Activated T-helper 17 cell treated with anti-CD3 and anti-CD28 coated beads, Interleukin-2, amount 50 U/mL, for 72 hours (primary cell): ENCODE measurements at regions not wholly inside any gene's neighbourhood (a gene's known extent, or its start where the extent isn't known, plus 50 kb on each side); places are given as distances from the start of the nearest gene placed in this dataset.

Experiments used
- ATAC-seq: fragments of 150-1000 bp; cut with Tn5 transposase; replicated peaks from 2 replicates; pipeline ENCODE4 v1.10.0; 2021; ENCODE audit warnings: mild to moderate bottlenecking, moderate library complexity
- H3K27ac Mint-ChIP-seq: one replicate; pipeline ENCODE4 v1.8.0; 2022; ENCODE audit warnings: mixed read lengths
- H3K27me3 Mint-ChIP-seq: one replicate; pipeline ENCODE4 v1.8.0; 2022; ENCODE audit warnings: mixed read lengths
- H3K36me3 Mint-ChIP-seq: one replicate; pipeline ENCODE4 v1.8.0; 2022; ENCODE audit warnings: low read depth, mild to moderate bottlenecking, mixed read lengths
- H3K4me1 Mint-ChIP-seq: one replicate; pipeline ENCODE4 v1.8.0; 2022; ENCODE audit warnings: mixed read lengths
- H3K4me3 Mint-ChIP-seq: one replicate; pipeline ENCODE4 v1.8.0; 2022; ENCODE audit warnings: mild to moderate bottlenecking, mixed read lengths
- H3K9me3 Mint-ChIP-seq: one replicate; pipeline ENCODE4 v1.8.0; 2022; ENCODE audit warnings: mixed read lengths

DNA sequence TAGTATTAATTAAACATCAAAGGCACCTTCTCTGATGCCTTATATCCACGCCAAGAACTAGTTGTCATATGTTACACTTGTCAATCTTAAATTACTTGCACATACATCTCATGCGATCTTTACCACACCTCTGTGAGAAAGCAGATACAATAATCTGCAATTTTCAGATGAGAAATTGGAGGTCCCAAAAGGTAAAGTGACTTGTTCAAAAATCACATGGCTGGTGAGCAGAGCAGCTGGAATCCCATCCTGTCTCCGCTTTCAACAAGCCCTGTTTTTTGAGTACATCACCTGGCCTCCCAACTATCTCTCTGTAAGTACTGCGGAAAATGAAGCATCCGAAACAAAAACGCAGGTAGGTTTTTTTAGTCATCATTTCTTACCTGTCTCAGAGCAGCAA, 203.4 kb upstream of the FOXN3 start:
- peak overlapping the region; percentile 90 for H3K27ac Mint-ChIP-seq
- H3K4me1 Mint-ChIP-seq: peaks cover 36% of the 10 kb centered on the region
- no peak for ATAC-seq

DNA sequence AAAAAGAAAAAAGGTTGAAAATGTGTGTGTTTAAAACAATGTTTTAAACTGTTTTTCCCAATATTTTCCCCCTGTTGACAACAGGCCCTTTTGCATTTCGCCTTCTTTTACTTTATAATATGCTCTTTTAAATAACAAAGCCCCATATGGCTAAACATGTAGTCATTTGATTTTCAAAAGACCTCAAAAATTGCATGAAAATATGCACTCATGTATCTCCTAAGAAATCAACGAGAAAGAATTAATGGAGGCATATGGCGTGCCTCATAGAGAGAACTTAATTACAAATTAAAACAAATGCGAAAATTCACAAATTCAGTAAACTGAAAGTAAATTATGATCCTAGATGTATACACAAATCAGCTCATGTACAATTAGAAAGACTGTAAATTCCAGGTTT, 202.6 kb upstream of the FOXN3 start:
- no peaks in the 10 kb centered on the region for H3K27me3 Mint-ChIP-seq
- H3K9me3 Mint-ChIP-seq: no peaks in the 10 kb centered on the region
- H3K4me3 Mint-ChIP-seq: peak overlapping the region; percentile 81
- H3K4me1 Mint-ChIP-seq: peaks cover 36% of the 10 kb centered on the region
- H3K36me3 Mint-ChIP-seq: no peaks in the 10 kb centered on the region
- no peak for ATAC-seq
- H3K27ac Mint-ChIP-seq: peak overlapping the region; percentile 90

More for the DNA sequence above, 203.4 kb upstream of the FOXN3 start:
- Mint-ChIP-seq H3K36me3 (no peaks in the 10 kb centered on the region), H3K27me3 (no peaks in the 10 kb centered on the region), H3K4me3 (peak overlapping the region; percentile 81), H3K9me3 (no peaks in the 10 kb centered on the region)

DNA sequence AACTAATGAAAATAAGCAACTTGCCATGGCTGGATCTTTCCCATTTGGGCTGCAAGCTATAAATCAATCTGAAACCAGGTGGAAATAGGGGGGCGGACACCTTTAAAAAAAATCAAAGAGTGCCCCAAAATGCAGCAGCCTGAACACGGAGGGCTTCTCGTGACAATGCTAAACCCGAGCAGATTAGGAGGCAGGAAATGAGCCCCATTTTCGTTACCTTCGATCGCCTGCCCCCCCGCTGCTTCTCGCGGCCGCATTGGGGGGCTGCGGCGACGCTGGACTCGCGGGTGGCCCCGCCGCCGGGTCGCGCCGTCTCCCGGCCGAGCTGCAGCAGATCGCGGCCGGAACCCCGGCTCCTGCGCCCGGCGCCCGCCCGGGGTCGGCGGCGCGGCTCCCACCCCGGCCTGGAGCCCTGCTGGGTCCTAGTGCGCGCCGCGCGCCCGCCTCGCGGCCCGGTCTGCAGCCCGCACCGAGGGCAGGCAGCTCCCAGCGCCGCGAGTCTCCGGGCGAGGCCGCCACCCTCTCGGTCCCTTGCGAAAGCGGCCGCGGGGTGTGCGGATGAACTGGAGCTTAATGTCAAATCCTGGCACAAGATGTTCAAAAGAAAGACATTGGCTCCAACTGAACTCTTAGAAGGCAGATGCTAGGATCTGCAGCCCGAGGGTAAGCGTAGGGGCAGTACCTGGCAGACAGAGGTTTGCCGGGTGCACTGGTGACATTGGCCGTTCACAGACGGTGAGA, 201.9 kb upstream of the FOXN3 start:
- Mint-ChIP-seq H3K36me3 (no peaks in the 10 kb centered on the region), H3K4me1 (peaks cover 42% of the 10 kb centered on the region), H3K9me3 (no peaks in the 10 kb centered on the region), H3K27ac (peak overlapping the region; percentile 90), H3K4me3 (peak overlapping the region; percentile 81), H3K27me3 (no peaks in the 10 kb centered on the region)
- ATAC-seq: peak; percentile 53

DNA sequence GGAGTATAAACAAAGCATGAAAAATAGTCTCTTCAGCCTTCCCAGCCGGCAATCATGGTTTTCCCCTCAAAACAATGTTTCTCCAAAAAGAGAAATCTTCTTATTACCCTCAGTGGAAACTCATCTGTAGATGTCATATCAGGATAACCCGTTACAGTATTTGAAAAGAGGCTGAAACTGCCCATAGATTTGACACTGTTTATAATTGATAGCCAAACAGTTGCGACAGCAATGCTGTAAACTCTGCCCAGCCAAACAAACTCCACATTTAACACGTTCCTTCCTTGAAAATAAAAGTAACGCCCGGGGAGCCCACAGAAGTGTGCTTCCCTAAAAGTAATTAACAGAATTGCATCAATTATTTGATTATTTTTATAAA, 201.3 kb upstream of the FOXN3 start:
- no peaks in the 10 kb centered on the region for H3K9me3 Mint-ChIP-seq

DNA sequence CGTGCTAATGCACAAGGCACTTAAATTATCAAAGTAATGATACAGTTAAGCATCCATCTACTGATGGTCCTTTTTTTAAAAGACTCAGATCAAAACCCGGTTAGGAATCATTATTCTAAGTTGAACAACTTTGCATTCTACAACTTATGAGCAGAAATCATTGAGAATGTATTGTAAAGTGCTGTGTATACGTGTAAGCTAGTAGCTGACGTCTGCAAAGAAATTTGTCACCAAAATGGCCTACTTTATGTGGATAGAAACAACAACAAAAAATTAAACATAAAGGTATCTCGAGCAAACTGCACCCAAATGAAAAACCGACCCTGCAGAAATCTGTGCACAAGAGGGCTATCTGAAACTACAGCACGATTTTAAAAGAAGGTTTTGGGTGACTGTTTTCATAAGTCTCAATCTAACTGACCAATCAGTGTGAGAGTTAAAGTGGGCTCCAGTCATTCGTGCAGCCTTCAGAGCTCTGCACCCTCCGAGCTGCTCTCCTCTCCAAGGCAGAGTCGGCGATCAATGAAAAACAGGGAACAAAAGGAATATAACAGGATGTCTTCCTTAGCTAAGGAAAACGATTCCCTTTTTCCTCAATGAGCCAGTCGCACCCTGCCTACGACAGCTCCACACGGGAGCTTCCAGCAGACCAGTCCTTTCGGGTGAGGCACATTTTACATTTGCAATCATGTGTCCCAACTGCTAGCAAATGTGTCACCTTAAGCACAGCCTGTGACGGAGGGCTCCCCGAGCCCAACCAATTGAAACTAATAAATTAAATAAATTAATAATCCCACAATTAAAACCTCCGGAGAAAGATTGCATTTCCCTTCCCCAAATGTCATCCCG, 200.7 kb upstream of the FOXN3 start:
- Mint-ChIP-seq H3K27ac (peak overlapping the region; percentile 85), H3K4me3 (peak overlapping the region; percentile 81), H3K4me1 (peaks cover 53% of the 10 kb centered on the region), H3K9me3 (no peaks in the 10 kb centered on the region), H3K36me3 (no peaks in the 10 kb centered on the region), H3K27me3 (no peaks in the 10 kb centered on the region)
- ATAC-seq: no peak

More for the DNA sequence above, 201.3 kb upstream of the FOXN3 start:
- Mint-ChIP-seq H3K4me3 (peak overlapping the region; percentile 81), H3K27me3 (no peaks in the 10 kb centered on the region), H3K4me1 (peaks cover 49% of the 10 kb centered on the region), H3K27ac (peak overlapping the region; percentile 85), H3K36me3 (no peaks in the 10 kb centered on the region)
- ATAC-seq: no peak

DNA sequence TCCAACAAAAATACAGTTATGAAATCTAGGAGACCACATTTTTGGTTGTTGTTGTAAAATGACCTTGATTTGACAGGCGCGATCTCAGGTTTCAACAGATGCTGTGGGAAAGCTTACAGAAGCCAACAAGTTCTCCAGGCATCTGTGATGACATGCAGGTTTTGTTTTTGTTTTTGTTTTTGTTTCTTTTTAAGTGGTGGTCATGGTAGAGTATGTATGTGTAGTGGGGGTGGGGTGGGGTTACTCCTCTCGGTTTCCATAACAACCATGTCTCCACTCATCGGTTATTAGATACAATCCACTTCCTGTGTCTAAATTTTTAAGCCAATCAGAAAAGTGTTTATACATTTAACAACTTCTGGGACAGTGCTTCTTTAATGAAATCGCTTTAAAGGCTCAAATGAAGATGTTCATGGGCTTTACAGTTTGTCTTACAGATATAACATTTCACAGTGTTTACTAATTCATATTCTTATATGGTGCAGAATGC, 199.9 kb upstream of the FOXN3 start:
- no peak for ATAC-seq

DNA sequence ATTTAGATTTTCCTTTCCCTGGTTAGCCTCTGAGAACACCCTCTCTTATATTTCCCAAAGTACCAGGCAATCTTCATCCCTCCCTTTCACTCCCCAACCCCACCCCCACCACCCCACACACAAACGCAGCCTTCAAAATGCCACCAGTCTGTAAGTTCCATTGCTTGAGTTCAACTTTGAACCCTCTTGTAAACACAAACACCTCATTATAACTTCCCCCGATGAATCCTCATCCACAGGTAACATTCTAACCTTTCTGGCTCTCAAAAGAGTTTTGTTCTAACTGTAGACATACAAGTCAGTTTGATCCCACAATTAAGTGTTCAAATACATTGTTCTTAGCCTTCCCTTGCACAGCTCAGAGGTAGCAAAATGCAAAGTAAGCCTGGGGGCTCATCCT, 199.4 kb upstream of the FOXN3 start:
- Mint-ChIP-seq H3K4me1 (peaks cover 43% of the 10 kb centered on the region), H3K27me3 (no peaks in the 10 kb centered on the region), H3K36me3 (peaks cover under 1% of the 10 kb centered on the region), H3K9me3 (no peaks in the 10 kb centered on the region), H3K4me3 (peak overlapping the region; percentile 81), H3K27ac (peak overlapping the region; percentile 85)
- ATAC-seq: no peak

More for the DNA sequence above, 199.9 kb upstream of the FOXN3 start:
- Mint-ChIP-seq H3K9me3 (no peaks in the 10 kb centered on the region), H3K36me3 (no peaks in the 10 kb centered on the region), H3K27ac (peak overlapping the region; percentile 85), H3K27me3 (no peaks in the 10 kb centered on the region), H3K4me3 (peak overlapping the region; percentile 81), H3K4me1 (peaks cover 48% of the 10 kb centered on the region)

DNA sequence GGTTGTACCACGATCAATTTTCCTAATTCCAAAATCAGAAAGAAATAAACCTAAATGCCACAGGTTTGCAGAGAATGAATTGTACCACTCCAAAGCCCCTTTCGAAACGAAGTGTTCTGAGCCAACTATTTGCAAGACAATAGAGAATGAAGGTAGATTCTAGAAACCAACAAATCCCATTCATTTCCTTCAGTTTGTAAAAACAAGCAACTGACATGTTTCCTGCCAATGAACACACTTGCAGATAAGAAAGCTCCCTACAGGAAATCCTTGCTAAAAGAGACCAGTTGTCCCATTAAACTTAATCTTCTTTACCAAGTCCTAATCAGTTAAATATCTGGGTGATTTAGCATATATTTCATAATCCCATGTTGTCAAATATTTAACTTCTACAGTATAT, 198.4 kb upstream of the FOXN3 start:
- H3K36me3 Mint-ChIP-seq: peaks cover 10% of the 10 kb centered on the region
- peak overlapping the region; percentile 81 for H3K4me3 Mint-ChIP-seq
- H3K4me1 Mint-ChIP-seq: peaks cover 48% of the 10 kb centered on the region
- peak overlapping the region; percentile 57 for H3K27ac Mint-ChIP-seq
- H3K27me3 Mint-ChIP-seq: no peaks in the 10 kb centered on the region
- ATAC-seq: no peak
- no peaks in the 10 kb centered on the region for H3K9me3 Mint-ChIP-seq

DNA sequence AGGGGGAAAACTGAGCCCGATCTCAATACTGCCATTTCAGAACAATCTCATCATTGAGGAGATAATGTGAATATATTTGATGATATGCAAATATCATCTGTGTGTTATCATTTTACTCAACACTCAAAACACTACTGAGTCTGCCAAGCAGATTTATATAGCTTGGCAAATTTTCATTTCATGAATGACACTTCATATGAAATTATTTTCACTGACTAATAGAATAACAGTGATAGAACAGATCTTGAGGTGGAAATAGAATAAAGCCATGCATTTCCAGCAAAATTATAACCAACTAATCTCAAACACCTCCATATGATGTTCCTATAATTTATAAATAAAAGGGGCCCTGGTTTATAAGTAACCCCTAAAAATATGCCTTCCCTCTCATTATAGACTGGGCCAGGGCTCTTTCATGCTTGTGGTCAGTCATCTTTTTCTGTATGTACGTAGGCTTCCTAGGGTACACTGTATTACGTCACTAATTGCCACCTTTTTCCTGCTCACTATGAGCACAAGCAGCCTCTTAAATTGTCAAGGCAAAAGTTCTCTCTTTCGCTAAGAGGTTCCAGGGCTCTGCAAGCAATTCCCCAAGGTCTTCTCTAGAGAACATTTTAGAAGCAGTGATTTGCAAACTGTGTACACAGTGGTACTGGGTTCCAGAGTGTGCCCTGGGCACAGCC, 197.1 kb upstream of the FOXN3 start:
- peaks cover 47% of the 10 kb centered on the region for H3K4me1 Mint-ChIP-seq

DNA sequence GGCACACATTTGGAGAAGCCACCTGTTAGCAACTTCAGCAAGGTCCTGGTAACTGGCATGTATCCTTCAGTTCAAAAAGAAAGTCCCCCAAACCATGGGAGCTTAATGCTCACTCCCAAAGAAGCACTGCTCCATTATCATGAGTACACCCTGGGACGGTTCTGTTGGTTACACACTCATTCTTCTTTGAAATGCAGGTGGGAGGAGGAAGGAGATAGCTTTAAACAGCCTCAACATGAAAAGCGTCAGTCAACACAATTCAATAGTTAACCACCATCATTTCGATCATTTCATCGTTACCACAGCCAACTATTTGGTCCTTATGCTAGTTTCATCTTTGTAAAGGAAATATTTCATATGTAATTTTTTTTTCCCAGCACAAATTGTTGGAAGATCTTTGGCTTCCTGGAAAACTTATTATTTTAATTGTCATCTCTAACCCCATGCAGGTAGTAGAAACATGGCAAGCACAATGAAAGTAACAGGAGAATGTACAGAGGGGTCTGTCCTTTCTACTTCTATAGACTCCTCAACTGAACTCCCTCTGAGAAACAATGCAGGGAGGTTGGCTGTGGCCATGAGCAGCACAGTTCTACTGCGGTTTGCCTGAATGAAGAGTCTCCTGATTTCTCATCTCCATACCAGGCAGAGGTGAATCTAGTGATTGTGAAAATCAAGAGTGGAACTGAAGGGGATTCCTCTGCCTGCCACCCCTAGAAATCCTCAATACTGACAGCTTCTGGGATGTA, 196.4 kb upstream of the FOXN3 start:
- peaks cover 3% of the 10 kb centered on the region for H3K9me3 Mint-ChIP-seq
- peak overlapping the region; percentile 81 for H3K4me3 Mint-ChIP-seq
- peak; percentile 84 for ATAC-seq
- H3K27me3 Mint-ChIP-seq: no peaks in the 10 kb centered on the region
- H3K4me1 Mint-ChIP-seq: peaks cover 47% of the 10 kb centered on the region
- H3K27ac Mint-ChIP-seq: peak overlapping the region; percentile 65
- H3K36me3 Mint-ChIP-seq: peaks cover 10% of the 10 kb centered on the region

More for the DNA sequence above, 197.1 kb upstream of the FOXN3 start:
- no peaks in the 10 kb centered on the region for H3K27me3 Mint-ChIP-seq
- peaks cover 10% of the 10 kb centered on the region for H3K36me3 Mint-ChIP-seq
- H3K4me3 Mint-ChIP-seq: peak overlapping the region; percentile 81
- H3K9me3 Mint-ChIP-seq: no peaks in the 10 kb centered on the region
- peak; percentile 22 for ATAC-seq
- H3K27ac Mint-ChIP-seq: peak overlapping the region; percentile 65

DNA sequence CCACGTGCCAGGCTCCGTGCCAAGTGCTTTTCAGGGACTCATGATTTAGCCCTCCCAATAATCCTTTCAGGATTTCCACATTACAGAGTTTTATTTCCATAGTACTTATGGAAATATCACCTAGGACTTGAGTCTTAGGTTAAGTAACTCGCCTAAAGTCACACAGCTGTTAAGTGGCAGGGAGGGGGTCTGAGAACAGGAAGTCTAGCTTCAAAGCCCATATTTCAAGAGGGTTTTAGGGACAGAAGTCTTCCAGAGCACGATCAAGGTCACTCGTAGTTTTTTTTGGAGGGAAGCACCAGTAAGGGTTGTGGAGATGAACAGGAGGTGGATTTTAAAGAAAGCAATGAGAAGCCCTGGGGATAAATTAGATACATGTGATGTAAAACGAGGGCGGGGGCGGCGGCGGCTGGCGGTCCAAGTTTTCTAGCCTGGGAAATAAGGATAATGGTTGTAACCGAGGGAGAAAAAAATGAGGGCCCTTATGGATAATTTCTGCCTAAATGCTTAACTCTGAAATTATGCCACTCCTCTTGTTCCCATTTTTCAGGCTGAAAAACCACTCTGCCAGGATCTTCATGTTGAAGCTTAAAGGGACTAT, 192.6 kb upstream of the FOXN3 start:
- peaks cover 4% of the 10 kb centered on the region for H3K9me3 Mint-ChIP-seq
- no peaks in the 10 kb centered on the region for H3K27me3 Mint-ChIP-seq
- ATAC-seq: no peak
- H3K4me1 Mint-ChIP-seq: peaks cover 36% of the 10 kb centered on the region
- peaks cover 10% of the 10 kb centered on the region for H3K36me3 Mint-ChIP-seq
- H3K4me3 Mint-ChIP-seq: no peak overlapping the region
- no peak overlapping the region for H3K27ac Mint-ChIP-seq

DNA sequence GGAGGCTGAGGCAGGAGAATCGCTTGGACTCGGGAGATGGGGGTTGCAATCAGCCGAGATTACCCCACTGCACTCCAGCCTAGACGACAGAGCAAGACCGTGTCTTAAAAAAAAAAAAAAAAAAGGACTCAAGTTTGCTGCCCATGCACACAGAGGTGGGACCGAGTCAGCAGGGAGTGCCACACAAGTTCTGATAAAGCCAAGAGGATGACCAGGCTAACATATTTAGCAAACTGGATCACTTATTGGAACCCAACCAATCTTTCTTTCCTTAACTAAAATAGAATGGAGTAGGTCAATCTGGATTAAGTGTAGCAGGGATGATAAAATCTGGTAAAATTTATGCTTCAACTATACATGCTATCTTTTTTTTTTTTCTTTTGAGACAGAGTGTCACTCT, 190.4 kb upstream of the FOXN3 start:
- Mint-ChIP-seq H3K4me3 (no peak overlapping the region), H3K27ac (no peak overlapping the region), H3K36me3 (peaks cover 10% of the 10 kb centered on the region), H3K4me1 (peaks cover 32% of the 10 kb centered on the region), H3K27me3 (no peaks in the 10 kb centered on the region), H3K9me3 (peaks cover 4% of the 10 kb centered on the region)
- ATAC-seq: no peak

DNA sequence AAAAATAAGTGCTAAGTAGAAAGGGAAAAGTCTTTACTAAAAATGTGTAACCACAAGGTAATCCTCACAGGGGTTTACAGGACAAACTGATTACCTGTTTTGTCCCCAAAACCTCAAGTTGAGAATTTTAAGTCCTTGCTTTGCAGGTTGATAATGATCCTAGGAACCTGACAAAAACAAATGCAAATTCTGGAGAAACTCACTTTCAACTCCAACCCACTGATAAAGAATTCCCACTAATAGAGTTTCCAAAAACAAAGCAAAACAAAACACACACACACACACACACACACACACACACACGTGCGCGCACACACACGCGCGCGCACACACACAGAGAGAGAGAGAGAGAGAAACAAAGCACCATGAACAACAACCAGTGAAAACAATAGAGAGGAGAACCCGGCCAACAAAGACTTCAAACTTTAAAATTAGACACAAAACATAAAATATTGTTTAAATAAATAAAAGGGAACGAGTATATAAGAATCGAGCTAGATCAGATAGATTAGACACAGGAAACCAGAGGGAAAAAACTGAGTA, 187.0 kb upstream of the FOXN3 start:
- H3K4me3 Mint-ChIP-seq: peak overlapping the region; percentile 54
- H3K4me1 Mint-ChIP-seq: peaks cover 20% of the 10 kb centered on the region
- peak overlapping the region; percentile 71 for H3K27ac Mint-ChIP-seq
- peaks cover 3% of the 10 kb centered on the region for H3K36me3 Mint-ChIP-seq
- no peak for ATAC-seq
- H3K9me3 Mint-ChIP-seq: peaks cover 6% of the 10 kb centered on the region
- H3K27me3 Mint-ChIP-seq: no peaks in the 10 kb centered on the region
